ENCODE measurements at regions not wholly inside any gene's neighbourhood (a gene's known extent, or its start where the extent isn't known, plus 50 kb on each side); places are given as distances from the start of the nearest gene placed in this dataset.

GRCh38 chr3:5560199-5560598 lies 372.7 kb downstream of the EDEM1 start:
- TF ChIP-seq POLR2A (IDR thresholded peaks at IDR 0.05) (no peak), CTCF (IDR thresholded peaks at IDR 0.05) (no peak), POLR2AphosphoS5 (IDR thresholded peaks at IDR 0.05) (no peak)

Data from prostate gland (tissue), 2 donors.